ENCODE measurements at regions not wholly inside any gene's neighbourhood (a gene's known extent, or its start where the extent isn't known, plus 50 kb on each side); places are given as distances from the start of the nearest gene placed in this dataset.

- no peak for TF ChIP-seq TAF1 (IDR thresholded peaks at IDR 0.05; ENCODE audit: low read depth, low read length)
- no peak for TF ChIP-seq CBX8 (IDR thresholded peaks at IDR 0.05; ENCODE audit: borderline replicate concordance, low read depth, low read length)
- no peak for TF ChIP-seq POLR2A (IDR thresholded peaks at IDR 0.05; ENCODE audit: control extremely low read depth in 1 of 2, low read depth in 2 of 2, low read length in 2 of 2)
Measured at GRCh38 chr2:168375195-168375798, 80.8 kb upstream of the CERS6 start (continued).
